ENCODE measurements at regions not wholly inside any gene's neighbourhood (a gene's known extent, or its start where the extent isn't known, plus 50 kb on each side); places are given as distances from the start of the nearest gene placed in this dataset.

DNA sequence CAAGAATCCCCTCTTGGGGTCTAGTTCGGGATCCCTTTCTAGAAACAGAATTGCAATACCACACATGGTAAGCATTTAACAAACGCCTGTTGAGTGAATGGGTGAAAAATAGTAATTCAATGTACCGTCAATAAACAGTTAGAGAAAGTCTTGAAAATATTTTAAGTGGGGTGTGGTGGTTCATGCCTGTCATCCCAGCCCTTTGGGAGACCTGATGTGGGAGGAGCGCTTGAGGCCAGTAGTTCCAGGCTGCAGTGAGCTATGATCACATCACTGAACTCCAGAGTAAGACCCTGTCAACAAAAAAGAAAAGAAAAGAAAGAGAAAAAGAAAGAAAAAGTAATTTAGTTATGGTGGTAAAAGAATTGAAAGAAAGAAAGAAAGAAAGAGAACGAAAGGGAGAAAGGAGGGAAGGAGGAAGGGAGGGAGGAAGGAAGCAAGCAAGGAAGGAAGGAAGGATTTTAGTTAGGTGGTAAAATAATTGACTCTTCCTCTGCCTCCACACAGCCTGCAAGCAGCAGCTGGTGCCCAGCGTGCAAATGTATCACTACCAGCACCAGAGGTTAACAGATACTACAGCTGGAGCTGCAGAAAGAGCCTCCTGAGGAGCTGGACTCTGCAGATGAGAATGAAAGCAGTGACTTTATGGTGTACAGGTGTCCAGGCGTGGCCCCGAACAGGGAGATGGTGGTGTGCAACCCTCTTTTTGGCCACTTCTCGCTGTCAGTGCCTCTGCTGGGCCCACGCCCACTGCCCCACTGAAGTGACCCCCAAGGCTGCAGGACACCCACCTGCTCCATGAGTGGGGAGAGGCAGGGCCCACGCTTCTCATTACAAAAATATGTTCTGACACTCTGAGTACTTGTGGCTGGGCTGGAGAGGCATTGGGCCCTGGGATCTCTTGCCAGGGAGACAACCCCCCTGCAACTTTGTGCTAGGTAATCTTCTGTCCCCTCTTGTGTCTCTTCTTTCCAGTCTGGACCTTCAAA lies 135.4 kb downstream of the BAMBI start:
- Mint-ChIP-seq H3K36me3 (ENCODE audit: low read depth) (no peaks in the 10 kb centered on the region), H3K4me3 (no peak overlapping the region), H3K27ac (ENCODE audit: unreplicated experiment) (no peak overlapping the region), H3K9me3 (peaks cover 2% of the 10 kb centered on the region), H3K27me3 (ENCODE audit: low read depth) (no peaks in the 10 kb centered on the region), H3K4me1 (peaks cover 50% of the 10 kb centered on the region)
- TF ChIP-seq, protein P1, sequence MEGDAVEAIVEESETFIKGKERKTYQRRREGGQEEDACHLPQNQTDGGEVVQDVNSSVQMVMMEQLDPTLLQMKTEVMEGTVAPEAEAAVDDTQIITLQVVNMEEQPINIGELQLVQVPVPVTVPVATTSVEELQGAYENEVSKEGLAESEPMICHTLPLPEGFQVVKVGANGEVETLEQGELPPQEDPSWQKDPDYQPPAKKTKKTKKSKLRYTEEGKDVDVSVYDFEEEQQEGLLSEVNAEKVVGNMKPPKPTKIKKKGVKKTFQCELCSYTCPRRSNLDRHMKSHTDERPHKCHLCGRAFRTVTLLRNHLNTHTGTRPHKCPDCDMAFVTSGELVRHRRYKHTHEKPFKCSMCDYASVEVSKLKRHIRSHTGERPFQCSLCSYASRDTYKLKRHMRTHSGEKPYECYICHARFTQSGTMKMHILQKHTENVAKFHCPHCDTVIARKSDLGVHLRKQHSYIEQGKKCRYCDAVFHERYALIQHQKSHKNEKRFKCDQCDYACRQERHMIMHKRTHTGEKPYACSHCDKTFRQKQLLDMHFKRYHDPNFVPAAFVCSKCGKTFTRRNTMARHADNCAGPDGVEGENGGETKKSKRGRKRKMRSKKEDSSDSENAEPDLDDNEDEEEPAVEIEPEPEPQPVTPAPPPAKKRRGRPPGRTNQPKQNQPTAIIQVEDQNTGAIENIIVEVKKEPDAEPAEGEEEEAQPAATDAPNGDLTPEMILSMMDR (conservative IDR thresholded peaks at IDR 0.05) = no peak
- no peak for DNase-seq (ENCODE audit: low read depth, low spot score)

DNA sequence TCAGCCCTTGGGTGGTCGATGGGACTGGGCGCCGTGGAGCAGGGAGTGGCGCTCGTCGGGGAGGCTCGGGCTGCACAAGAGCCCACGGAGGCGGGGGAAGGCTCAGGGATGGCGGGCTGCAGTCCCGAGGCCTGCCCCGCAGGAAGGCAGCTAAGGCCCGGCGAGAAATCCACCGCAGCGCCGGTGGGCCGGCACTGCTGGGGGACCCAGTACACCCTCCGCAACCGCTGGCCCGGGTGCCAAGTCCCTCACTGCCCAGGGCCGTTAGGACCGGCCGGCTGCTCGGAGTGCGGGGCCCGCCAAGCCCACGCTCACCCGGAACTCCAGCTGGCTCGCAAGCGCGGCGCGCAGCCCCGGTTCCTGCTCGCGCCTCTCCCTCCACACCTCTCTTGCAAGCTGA lies 138.4 kb downstream of the BAMBI start:
- H3K36me3 Mint-ChIP-seq (ENCODE audit: low read depth) = no peaks in the 10 kb centered on the region
- TF ChIP-seq, protein P1 (conservative IDR thresholded peaks at IDR 0.05) = no peak
- H3K27ac Mint-ChIP-seq (ENCODE audit: unreplicated experiment) = no peak overlapping the region
- DNase-seq (ENCODE audit: low read depth, low spot score) = no peak
- peaks cover 40% of the 10 kb centered on the region for H3K4me1 Mint-ChIP-seq
- peaks cover 2% of the 10 kb centered on the region for H3K9me3 Mint-ChIP-seq
- H3K4me3 Mint-ChIP-seq = no peak overlapping the region
- no peaks in the 10 kb centered on the region for H3K27me3 Mint-ChIP-seq (ENCODE audit: low read depth)

DNA sequence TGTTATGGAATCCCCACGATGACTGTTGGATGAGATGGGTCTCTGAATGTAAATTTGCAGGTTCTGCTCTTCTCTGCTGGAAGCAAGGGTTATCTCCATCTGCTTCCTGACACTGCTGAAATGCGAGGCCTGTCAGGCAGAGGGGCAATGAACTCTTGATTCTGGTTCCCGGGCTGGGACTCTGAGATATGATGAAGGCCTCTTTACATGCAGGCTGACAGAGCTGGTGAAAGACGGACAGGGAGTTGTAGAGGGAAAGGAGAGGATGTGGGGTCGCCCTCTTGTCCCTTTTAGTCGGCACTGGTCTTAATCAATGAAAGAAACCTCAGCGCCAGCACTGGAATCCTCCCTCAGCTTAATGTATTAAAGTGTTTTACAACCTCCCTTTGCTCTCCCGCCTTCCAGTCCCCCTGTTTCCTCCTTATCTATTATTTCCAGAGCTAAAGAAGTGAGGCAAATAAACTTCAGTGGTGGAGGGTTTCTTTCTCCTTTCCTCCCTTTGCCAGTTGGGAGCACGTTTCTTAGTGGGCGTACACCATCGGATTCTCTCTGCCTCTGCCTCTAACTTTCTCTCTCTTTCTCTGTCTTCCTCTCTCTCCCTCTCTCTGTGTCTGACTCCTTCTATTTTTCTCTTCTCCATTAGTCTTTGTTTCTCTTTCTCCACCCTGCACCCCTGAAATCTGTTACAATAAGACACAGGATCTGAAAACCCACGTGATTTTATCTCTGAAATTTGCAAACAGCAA lies 145.6 kb downstream of the BAMBI start:
- Mint-ChIP-seq H3K27me3 (ENCODE audit: low read depth) (no peaks in the 10 kb centered on the region), H3K4me3 (no peak overlapping the region), H3K27ac (ENCODE audit: unreplicated experiment) (no peak overlapping the region), H3K9me3 (no peaks in the 10 kb centered on the region), H3K36me3 (ENCODE audit: low read depth) (no peaks in the 10 kb centered on the region), H3K4me1 (peaks cover 20% of the 10 kb centered on the region)
- TF ChIP-seq, protein P1 (conservative IDR thresholded peaks at IDR 0.05) = no peak
- DNase-seq (ENCODE audit: low read depth, low spot score) = no peak

DNA sequence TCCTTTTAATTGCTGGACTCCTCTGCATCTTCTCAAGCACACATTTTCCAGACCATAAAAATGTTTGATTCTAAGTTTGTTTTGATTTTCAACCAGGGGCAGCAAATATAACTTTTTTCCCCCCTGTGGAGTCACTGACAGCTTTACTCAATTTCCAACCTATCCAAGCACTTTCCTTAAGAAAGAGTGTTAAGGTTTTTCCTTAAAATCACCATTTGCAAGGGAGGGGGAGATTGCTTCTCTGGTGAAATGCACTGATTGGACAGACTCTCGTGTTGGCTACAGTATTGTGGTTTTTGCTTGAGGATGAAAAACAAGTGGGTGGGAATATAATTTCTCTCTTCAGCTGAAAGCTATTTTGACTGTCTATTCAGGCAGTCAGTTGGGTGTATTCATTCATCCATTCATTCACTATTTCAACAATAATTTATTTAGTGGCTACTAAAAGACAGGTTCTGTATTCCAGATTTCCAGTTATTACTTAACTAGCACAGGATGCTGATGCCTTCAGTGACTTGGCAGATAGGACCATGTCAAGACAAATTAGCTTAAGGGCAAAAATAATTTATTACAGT lies 146.3 kb downstream of the BAMBI start:
- no peak overlapping the region for H3K27ac Mint-ChIP-seq (ENCODE audit: unreplicated experiment)
- DNase-seq (ENCODE audit: low read depth, low spot score) = no peak
- no peaks in the 10 kb centered on the region for H3K27me3 Mint-ChIP-seq (ENCODE audit: low read depth)
- TF ChIP-seq, protein P1 (conservative IDR thresholded peaks at IDR 0.05) = no peak
- H3K36me3 Mint-ChIP-seq (ENCODE audit: low read depth) = no peaks in the 10 kb centered on the region
- H3K4me3 Mint-ChIP-seq = no peak overlapping the region
- peaks cover 14% of the 10 kb centered on the region for H3K4me1 Mint-ChIP-seq
- H3K9me3 Mint-ChIP-seq = no peaks in the 10 kb centered on the region

DNA sequence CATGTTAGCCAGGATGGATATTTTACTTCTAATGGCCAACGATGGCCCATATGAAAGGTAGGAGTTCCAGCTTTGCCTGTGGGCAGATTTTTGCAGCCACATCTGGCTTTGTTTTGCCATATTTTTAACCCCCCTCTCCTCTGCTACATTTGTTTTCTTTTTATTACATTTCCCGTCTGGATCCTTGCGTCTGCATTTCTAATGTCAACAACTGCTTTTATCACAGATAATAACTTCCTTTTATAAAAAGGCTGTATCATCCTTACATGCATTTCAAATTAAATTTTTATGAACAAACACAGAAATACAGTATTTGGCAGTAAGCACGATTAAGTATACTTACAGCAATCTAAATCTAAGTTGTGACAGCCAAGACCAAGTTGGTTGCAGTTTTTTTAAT lies 156.0 kb downstream of the BAMBI start:
- no peak for DNase-seq (ENCODE audit: low read depth, low spot score)
- Mint-ChIP-seq H3K9me3 (peaks cover 7% of the 10 kb centered on the region), H3K27ac (ENCODE audit: unreplicated experiment) (no peak overlapping the region), H3K4me1 (peaks cover 4% of the 10 kb centered on the region), H3K4me3 (no peak overlapping the region), H3K36me3 (ENCODE audit: low read depth) (no peaks in the 10 kb centered on the region), H3K27me3 (ENCODE audit: low read depth) (no peaks in the 10 kb centered on the region)
- TF ChIP-seq, protein P1 (conservative IDR thresholded peaks at IDR 0.05) = no peak

Measured in neural crest cell (in vitro differentiated cells).